HG03135 (cell line): ENCODE measurements at regions not wholly inside any gene's neighbourhood (a gene's known extent, or its start where the extent isn't known, plus 50 kb on each side); places are given as distances from the start of the nearest gene placed in this dataset.

Experiments used
- ATAC-seq: cut with Tn5 transposase; IDR thresholded peaks from one replicate; pipeline ENCODE4 v1.9.1; 2021; ENCODE audit warnings: mild to moderate bottlenecking, moderate library complexity; ENCODE audit not compliant: unreplicated experiment

DNA sequence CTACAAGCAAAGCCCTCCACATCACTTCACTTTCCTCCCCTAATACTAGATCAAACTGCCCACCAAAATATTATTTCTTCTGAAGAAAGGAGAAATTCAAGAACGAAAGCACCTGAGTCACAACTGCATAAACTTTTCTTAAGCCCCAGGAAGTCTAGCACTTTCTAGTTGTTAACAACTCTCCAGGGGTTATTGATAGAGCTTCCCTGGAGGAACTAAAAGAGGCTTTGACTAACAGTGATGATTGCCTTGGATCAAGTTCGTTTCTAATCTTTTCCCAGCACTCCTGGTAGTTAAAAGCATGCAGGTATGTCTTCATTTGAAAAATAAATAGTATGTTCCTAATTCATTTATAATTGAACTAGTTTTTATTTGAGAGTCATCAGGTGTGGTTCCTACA, 917.0 kb downstream of the TUSC7 start:
- no peak for ATAC-seq

DNA sequence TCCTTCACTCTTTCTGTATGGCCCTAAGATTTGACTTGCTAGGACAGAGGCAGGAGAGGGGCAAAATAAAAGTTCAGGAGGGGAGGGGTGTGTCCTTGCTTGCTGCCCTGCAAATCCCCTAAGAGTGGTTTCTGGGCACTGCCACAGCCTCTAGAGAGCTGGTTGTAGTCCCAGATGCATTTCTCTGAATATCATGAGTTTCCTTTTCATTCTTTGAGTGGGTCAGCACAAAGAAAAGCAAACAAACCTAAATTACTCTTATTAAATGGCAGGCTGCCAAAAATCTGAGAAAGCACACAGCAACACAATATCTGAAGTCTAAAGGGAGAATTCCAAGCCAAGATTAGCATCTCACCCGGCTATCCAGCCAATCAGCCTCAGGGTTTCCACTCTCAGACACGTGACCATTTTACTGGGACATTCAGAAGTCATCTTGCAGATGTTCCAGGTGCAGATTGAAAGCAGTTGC, 919.3 kb downstream of the TUSC7 start:
- no peak for ATAC-seq

DNA sequence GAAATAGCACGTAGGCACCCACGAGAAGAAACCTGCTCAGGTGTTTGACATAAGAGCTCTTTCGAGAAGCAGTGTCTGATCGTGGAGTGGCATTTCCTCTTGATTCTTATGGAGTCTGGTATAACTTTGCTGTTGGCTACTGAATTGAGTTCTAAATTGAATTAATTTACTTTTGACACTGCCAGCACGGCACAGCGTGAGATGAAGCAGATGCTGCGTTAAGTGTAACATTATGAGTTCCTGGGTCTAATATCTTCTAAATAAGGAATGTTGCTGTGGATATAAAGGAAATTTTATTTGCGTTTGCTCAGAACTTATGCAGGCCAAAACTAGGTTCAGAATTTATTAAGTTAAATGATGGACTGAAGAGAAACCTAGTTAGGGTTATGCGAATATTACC, 919.9 kb downstream of the TUSC7 start:
- no peak for ATAC-seq

DNA sequence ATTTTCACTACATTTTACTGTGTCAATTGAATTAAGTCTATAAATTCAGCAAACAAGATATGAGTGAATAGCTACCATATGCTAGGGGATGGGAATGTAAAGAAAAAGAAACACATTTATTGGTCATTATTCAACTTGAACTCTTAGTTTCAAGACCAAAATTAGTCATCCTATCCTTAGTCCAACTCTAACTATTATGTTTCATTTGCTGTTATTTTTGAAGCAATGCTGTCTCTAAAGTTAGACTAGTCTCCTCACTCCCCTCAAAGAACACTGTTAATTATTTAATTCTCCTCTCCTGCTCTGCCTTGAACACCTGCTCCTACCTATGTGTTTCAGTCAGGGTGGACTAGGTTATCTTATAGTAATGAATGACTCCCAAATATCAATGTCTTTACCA, 920.9 kb downstream of the TUSC7 start:
- peak; percentile 71 for ATAC-seq

DNA sequence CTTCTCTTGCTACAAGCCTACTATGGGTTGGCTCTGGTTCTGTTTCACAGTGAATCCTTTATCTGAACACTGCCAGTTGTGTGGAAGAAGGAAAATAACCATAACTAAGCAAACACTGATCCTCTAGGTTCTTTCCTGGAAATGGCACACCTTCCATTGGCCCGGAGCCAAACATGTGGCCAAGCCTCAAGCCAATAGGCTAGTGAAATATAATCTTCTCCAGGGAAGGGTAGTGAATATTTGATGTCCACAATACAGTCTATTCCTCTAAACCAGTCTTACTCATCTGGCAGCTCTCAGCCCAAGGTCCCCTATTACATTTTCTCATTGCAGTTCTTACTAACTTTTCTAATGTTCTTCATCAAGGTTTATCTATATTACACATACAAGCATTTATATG, 921.3 kb downstream of the TUSC7 start:
- no peak for ATAC-seq

DNA sequence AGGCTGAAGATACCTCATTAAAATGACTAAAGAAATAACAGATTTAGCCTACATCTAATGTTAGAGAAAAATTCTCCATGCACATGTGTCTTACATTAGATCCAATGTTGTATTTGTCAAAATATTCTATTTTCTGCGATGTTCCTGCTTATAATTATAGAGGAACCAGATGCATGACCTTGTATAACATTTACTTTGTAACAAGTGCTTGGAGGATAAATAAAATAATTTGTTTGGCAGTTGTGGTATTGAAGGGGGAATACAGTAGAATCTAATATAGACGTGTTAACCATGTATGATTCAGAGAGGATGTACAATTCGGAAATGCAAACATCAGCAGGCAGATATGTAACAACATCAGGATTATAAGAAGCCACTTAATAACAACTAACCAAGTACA, 922.2 kb downstream of the TUSC7 start:
- no peak for ATAC-seq

DNA sequence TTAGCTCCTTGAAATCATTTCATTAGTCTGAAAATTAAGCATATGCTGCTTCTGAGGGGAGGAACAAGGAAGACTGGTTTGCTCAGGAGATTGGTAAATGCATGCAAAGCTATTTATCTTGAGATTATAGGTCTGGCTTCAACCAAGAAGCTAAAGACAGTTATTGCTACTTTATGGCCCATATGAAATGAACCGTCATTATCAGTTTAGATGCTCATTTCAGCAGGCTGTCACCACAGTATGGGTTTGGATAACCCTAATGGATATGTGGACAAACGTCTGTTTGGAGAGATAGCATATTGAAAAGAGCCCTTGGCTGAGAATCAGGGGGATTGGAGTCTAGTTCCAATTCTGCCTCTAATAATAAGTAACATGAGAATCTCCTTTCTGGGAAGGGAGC, 922.6 kb downstream of the TUSC7 start:
- no peak for ATAC-seq

DNA sequence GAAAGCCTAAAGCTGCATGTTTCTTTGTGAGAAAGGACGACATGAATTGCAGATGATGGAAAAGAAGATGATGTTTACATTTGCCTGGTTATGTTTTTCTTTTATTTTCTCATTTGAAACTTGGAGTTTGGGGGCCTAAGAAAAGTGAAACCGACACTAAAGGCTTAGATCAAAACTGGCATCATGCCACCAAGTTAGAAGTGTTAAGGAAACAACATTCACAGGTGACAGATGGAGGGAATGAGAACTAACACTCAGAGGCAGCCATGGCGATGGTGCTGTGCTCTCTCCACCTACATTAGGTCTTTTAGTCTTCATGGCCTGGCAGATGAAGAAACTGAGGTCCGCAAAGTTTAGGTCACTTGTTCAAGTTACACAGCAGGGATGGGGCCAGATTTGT, 923.6 kb downstream of the TUSC7 start:
- ATAC-seq: no peak

DNA sequence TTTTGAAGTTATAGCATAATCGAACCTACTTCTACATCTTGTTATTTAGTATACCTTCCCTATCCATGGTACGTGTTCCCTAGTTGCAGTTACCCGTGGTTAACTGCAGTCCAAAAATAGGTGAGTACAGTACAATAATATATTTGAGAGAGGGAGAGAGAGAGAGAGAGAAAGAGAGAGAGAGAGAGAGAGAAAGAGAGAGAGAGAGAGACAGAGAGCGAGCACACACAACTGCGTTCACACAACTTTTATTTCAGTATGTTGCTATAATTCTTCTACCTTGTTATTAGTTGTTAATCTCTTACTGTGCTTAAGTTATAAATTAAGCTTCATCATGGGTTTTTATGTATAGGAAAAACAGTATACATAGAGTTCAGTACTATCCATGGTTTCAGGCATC, 928.1 kb downstream of the TUSC7 start:
- no peak for ATAC-seq

DNA sequence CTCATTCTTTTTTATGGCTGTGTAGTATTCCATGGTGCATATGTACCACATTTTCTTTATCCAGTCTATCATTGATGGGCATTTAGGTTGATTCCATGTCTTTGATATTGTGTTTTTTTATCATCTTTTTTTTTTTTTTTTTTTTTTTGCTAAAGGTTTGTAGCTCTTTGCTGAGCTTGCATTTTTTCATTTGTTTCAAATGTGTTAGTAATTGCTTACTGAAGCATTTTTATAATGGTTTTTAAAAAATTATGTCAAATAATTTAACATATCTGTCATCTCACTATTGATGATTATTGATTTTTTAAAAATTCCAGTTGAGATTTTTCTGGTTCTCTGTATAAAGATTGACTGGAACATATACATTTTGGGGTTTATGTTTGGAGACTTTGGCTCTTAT, 934.6 kb downstream of the TUSC7 start:
- ATAC-seq: no peak

DNA sequence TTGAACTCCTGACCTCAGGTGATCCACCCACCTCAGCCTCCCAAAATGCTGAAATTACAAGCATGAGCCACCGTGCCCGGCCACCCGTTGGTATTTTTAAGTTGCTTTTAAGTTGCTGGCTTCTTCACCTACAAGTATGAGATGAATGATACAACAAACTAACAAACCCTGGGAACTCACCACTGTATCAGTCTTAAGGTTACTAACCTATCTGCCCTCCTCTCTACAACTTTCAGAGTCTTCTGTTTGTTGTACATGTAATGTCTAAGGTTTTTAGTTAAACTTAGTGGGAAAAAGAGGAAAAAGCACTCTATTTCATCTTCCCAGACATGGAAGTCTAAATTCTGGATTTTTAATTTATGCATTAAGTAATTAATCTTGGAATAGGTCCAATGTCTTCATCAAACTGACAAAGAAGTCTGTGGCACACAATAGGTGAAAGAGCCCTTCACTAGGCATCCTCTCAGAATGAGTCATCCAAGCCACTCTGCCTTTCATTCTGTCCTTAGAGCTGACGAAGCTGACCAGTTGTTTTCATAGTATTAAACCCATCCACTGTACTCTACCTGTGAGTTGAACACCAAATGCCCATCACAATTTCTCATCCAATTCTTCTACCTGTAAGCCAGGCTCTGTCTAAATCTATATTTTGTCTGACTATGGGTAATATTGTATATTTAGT, 936.1 kb downstream of the TUSC7 start:
- no peak for ATAC-seq

DNA sequence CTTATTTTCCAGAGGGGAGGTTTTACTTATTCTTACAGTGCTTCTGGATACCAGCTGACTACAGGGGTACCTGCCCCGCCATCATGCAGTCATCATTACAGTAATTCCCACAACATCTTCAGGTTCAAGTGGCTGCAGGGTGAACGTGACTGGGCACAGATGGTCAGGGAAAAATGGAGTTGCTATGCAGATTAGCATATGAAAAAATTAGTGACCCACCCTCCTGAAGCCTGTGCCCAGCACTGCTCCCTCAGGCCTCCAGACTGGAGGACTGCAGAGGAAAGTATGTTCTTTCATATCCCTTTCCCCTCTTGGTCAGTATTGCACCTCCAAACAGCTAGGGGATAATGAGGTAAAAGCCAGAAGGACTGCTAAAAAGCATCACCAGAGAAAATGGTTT, 937.9 kb downstream of the TUSC7 start:
- no peak for ATAC-seq

DNA sequence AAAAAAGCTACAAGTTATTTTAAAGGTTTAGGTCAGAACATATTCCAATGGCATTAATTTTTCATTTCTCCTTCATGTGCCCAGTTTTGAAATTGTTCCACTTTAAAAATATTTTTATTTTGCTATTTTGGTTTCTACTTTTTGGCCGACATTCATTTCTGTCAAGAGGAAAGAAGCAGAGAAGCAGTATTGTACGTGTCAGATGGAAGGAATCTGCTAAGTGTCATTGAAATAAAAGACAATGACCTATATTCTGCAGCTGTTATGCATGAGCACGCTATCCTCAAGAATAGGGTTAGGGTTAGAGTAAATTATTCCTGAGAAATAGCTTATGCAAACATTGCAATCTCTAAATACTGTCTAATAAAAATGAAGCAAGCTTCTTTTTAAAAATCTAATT, 941.7 kb downstream of the TUSC7 start:
- no peak for ATAC-seq

DNA sequence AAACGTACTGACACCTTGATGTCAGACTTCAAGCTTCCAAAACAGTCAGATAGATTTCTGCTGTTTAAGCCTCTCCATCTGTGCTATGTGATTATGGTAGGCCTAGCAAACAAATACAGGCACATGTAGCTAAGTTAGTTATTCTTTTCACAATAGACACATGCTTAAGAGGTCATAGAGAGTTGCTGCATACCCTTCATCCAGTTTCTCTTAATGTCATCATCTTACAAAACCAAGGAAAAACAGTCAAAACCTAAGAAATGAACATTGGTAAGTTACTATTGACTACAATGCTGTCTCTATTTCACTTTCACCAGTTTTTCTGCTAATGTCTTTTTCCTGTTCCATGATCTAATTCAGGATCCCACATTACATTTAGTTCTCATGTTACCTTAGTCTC, 946.8 kb downstream of the TUSC7 start:
- ATAC-seq: no peak

DNA sequence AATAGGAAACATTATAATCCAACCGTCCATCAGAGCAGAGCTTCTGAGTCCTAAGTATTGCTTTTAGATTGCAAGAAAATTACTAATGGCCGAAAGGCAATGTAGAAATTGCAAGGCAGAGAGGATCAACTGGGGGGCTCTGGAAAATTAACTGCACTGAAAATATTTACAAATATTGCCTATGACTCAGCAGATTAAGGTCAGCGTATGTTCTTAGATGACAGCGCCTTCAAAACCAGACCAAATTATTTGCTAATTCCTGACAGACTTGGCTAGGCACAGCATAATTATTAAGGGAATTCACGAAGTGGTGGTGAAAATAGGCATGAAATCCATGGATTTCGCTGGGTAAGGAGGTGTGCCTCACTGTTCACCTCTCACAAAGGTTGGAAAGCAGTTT, 947.7 kb downstream of the TUSC7 start:
- ATAC-seq: no peak

DNA sequence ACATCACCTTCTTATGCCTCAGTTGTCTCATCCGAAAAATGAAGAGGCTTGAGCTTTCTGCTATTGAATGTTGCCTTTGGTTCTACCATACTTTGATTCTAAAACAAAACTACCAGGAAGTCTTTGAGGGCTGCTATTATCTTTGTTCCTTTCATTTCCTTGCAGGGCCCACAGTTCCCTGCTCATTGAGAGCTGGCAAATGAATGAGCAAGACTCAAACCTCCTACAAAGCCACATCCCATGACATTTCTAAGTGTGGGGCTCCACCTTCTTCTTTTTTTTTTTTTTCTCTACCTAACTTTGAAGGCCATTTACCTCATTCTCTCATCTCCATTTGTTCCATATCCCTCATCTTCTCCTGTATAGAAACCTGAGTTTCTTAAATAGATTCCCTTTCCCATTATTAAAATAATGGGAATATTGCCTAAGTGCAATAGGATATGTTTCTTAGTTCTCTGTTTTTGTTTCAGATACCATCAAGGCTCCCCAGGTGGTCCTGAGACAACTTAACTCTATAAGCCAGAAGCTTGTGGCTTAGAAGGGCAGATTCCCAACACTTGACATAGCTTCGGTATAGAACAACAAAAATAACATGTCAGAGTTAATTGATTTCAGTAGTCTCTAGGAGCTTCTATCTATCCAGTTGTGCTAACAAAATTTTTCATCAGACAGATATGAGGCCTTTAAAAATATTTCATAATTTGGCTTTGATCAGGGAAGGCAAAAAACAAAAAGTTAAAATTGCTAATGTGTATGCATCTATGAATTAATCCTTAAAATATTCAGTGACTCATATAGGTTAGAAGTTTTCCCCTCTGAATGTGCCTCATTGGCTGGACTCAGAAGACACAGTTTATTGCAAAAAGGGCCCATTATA, 951.6 kb downstream of the TUSC7 start:
- ATAC-seq: no peak

DNA sequence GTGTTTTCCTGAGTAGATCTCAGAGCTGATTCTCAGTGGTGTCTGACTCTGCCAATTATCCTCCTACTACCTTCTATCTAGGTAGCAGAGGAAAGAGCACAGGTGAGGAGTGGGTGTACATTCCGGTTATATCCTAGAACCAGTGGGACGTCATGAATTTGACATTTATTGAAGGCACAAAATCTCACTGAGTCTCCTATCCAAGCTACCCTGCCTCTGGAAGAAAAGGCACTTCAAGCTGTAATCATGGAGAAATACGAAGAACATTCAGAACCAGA, 952.2 kb downstream of the TUSC7 start:
- no peak for ATAC-seq

DNA sequence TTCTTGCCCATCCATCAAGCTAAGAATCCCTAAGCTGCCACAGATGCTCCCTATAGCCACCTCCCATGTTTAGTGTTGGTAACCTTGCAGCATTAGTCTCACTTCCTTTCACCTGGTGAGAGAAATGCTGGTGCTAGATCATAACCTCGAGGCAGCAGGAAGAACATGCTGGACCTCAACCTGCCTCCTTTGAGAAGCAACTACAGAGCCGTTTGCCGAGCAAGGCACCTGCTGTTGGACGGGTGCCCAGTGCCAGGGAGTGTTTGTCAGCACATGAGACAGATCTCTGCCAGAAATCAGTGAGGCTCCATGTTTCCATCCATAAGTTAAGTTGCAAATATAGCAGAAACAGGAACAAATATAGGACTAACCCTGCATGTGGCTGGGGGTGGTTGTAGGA, 955.7 kb downstream of the TUSC7 start:
- ATAC-seq: no peak

DNA sequence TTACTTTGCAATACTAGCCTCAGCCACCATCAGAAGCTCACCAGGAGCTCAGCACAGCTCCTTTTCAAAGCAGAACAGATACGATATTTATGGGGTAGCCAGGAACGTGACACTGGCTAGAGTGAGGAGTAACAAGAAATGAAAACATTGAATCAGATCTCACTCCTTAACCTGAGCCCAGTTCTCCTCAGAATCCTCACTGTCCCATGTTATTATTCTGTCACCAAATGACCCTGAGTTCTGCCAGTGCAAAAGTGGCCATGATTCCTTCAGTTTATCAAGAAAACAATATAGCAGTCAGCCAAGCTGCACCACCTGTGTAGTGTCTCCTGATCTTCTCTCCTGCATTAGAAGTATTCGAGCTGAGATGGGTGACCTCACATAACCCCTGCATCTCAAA, 956.7 kb downstream of the TUSC7 start:
- ATAC-seq: no peak

DNA sequence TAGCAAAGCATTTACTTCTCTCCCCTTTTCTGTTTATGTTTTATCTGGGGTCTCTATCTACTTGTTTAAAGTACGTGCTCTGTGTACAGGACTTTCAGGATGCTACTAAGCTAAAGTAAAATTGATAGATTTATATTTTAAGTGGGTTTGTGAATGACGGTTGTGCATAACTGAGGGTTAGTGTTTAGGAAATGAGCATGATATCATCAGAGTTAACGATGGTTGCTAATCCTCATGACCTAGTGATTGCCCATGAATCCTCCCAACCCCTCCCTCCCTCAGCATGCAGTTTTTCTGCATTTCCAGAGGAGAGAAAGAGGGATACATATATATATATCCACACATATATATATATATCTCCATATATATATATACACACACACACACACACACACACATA, 957.2 kb downstream of the TUSC7 start:
- no peak for ATAC-seq

DNA sequence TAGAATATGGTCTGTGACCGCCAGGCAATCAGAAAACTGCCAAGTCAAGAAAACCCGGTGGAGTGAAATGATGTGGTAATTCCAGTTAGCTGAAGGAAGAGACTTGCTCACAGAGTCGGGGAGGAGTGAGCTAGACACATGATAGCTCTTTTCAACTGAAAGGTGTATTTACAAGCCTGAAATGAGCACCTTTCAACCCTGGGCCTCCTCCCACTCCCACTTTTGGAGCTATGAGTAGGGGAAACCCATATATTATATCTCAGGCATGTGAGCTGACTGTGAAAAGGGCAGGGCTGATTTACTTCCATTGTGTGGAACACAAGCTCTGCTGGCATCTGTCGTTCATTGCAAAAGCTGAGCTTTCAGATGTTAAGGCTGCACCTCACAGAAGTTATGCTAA, 960.2 kb downstream of the TUSC7 start:
- ATAC-seq: no peak

DNA sequence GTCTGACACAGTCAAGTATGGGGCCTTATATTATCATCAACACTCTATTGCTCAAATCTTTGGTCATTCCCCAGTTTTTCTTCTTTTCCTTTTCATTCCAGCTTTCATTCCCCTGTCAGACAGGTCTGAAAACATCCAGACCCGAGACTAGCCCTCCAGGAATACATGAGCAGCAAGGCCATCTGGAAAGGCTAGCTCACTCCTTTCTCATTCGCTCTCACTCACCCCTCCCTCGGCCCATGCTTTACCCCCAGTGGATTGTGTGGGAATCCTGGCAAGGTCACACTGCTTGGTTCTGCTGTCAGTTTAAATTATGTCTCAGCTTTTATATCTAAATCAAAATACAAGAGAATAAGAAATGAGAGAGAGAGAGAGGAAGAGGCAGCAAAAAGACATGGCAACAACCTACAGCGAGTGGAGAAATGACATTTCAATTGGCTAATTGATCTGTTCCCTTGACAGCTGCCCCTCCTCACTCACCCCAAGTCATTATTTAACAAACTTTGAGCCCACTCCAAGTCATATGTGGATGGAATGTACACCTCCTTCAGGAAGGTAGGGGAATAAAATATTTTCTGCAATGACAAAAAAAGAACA, 962.2 kb downstream of the TUSC7 start:
- ATAC-seq: no peak
